ENCODE measurements at regions not wholly inside any gene's neighbourhood (a gene's known extent, or its start where the extent isn't known, plus 50 kb on each side); places are given as distances from the start of the nearest gene placed in this dataset.

DNA sequence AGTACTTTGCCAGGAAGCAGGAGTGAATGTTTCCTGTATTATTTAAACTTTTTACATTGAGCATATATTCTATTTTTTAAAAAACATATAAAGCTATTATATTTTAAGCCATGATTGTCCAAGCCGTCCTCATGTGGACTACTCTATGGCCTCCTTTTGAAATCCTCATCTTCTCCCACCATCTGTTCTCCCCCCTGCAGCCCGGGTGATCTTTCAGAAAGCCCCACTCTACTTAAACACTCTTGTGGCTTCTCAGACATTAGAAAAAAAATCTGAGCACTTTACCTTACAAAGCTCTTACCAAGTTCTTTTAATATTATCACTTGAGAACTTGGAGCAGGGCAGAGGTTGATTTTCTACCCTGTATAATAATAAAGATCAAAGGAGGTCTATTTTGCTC, 95.4 kb downstream of the CAVIN4 start:
- intact Hi-C loops (cut with micrococcal nuclease; ENCODE audit: unreplicated experiment) (no loop called here), in situ Hi-C loops (cut with MboI) (no loop called here)
- no TSS peak for BruUV-seq (replicated peaks)
- no peaks in the 10 kb centered on the region for H3K36me3 ChIP-seq (ENCODE audit: control insufficient read depth in 2 of 2, insufficient read depth in 2 of 2, low read length in 1 of 2)
- H3K4me3 ChIP-seq = no peak overlapping the region
- H3K9ac ChIP-seq (ENCODE audit: control insufficient read depth, insufficient read depth, low read length) = no peak overlapping the region
- no peaks in the 10 kb centered on the region for H3K4me1 ChIP-seq (ENCODE audit: control insufficient read depth, insufficient read depth, low read length)
- TF ChIP-seq CEBPB (IDR thresholded peaks at IDR 0.05; ENCODE audit: borderline replicate concordance in 1 of 2, low read depth in 2 of 2, low read length in 2 of 2) (no peak), MYB (IDR thresholded peaks at IDR 0.05; ENCODE audit: borderline replicate concordance, low read depth, low read length) (no peak), PAX5 (IDR thresholded peaks at IDR 0.05; ENCODE audit: borderline replicate concordance, low read depth, low read length) (no peak)
- H3K79me2 ChIP-seq (ENCODE audit: control insufficient read depth, insufficient read depth, low read length) = no peaks in the 10 kb centered on the region
- H3K27ac ChIP-seq (ENCODE audit: control insufficient read depth, insufficient read depth) = no peak overlapping the region
- ATAC-seq = no peak
- no peak for DNase-seq (ENCODE audit: low read depth, low spot score)
- H3K4me2 ChIP-seq (ENCODE audit: control insufficient read depth, insufficient read depth) = no peak overlapping the region
- no peak overlapping the region for H2AFZ ChIP-seq (ENCODE audit: control insufficient read depth, low read depth, low read length)
- POLR2A ChIA-PET = no interaction called here
- RAD21 ChIA-PET (ENCODE audit: unreplicated experiment) = no interaction called here
- 16% methylated on average over 2 of the region's 2 CpGs for WGBS (ENCODE audit: insufficient coverage, insufficient replicate concordance, low lambda C conversion rate, missing lambda C conversion rate)
- H3K9me3 ChIP-seq (replicated peaks; ENCODE audit: control insufficient read depth, insufficient read depth, low read length) = no peaks in the 10 kb centered on the region
- SMC1A ChIA-PET (ENCODE audit: uncharacterized antibody, unreplicated experiment) = interaction anchor here (0.6 kb wide), 1 partner anchor 194 kb away, joined by 3 read pairs; no protein-coding TSS in a partner anchor
- CTCF ChIA-PET = interaction anchor here (1.1 to 1.6 kb wide), 2 partner anchors 41 to 71 kb away, joined by 3 to 4 read pairs; no protein-coding TSS in a partner anchor
- FAIRE-seq = no peak
- H3K27me3 ChIP-seq (replicated peaks in 1 of 2; ENCODE audit: control insufficient read depth in 2 of 2, insufficient read depth in 2 of 2, low read length in 1 of 2) = no peaks in the 10 kb centered on the region; a peak in 1 of 4 replicates
- no peaks in the 10 kb centered on the region for H4K20me1 ChIP-seq (ENCODE audit: control insufficient read depth, insufficient read depth)

DNA sequence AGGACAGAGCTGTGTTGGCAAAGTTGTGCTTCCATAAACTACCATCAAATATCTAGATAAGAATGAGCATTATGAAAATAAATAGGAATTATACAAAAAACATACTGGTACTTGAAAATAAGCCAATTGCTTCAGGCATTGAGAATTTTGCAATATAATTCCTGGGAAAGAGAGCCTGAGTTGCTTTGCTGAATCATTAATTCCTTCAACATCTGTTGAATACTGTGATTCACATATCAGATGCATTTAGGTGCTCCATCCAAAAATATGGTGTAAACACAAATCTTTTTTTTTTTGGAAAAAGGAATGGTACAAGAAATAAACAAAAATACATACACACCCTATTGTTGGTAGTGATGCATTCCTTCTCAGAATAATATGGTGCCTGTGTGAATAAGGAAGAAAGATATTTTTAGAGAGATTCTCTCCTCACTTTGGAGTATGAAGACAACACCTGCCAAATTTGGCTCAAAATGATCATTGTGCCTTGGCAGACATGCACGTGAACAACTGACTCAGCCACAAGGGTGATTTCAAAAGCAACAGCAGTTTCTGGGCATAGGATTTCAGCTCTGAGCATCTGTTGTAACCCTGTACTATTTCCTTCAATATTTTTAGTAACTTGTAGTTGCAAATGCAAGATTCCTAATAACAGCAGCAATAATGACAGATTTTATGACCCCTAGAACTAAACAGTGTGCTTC, 96.7 kb downstream of the CAVIN4 start:
- no peak for ATAC-seq
- ChIA-PET RAD21 (ENCODE audit: unreplicated experiment) (no interaction called here), POLR2A (no interaction called here), CTCF (interaction anchor here (1.1 to 1.6 kb wide), 2 partner anchors 39 to 73 kb away, joined by 3 to 4 read pairs; no protein-coding TSS in a partner anchor), SMC1A (ENCODE audit: uncharacterized antibody, unreplicated experiment) (interaction anchor here (1.3 kb wide), 1 partner anchor 72 kb away, joined by 3 read pairs; no protein-coding TSS in a partner anchor)
- intact Hi-C loops (cut with micrococcal nuclease; ENCODE audit: unreplicated experiment) = loop anchor here (5.0 kb wide), 1 partner anchor 47 kb away; no protein-coding TSS in a partner anchor
- TF ChIP-seq RUNX3 (IDR thresholded peaks at IDR 0.05; ENCODE audit: low read length) = no peak
- H3K79me2 ChIP-seq (ENCODE audit: control insufficient read depth, insufficient read depth, low read length) = no peaks in the 10 kb centered on the region
- no peak overlapping the region for H3K4me2 ChIP-seq (ENCODE audit: control insufficient read depth, insufficient read depth)
- no peak for FAIRE-seq
- no peak overlapping the region for H3K9ac ChIP-seq (ENCODE audit: control insufficient read depth, insufficient read depth, low read length)
- no peaks in the 10 kb centered on the region; a peak in 1 of 4 replicates for H3K27me3 ChIP-seq (replicated peaks in 1 of 2; ENCODE audit: control insufficient read depth in 2 of 2, insufficient read depth in 2 of 2, low read length in 1 of 2)
- H4K20me1 ChIP-seq (ENCODE audit: control insufficient read depth, insufficient read depth) = no peaks in the 10 kb centered on the region
- no peak overlapping the region for H3K27ac ChIP-seq (ENCODE audit: control insufficient read depth, insufficient read depth)
- BruUV-seq (replicated peaks) = no TSS peak
- in situ Hi-C loops (cut with MboI) = no loop called here
- WGBS (ENCODE audit: insufficient coverage, insufficient replicate concordance, low lambda C conversion rate, missing lambda C conversion rate) = 0% methylated on average over 1 of the region's 1 CpG
- no peak for DNase-seq (ENCODE audit: low read depth, low spot score)
- H3K4me1 ChIP-seq (ENCODE audit: control insufficient read depth, insufficient read depth, low read length) = no peaks in the 10 kb centered on the region
- H3K9me3 ChIP-seq (replicated peaks; ENCODE audit: control insufficient read depth, insufficient read depth, low read length) = no peaks in the 10 kb centered on the region
- no peaks in the 10 kb centered on the region for H3K36me3 ChIP-seq (ENCODE audit: control insufficient read depth in 2 of 2, insufficient read depth in 2 of 2, low read length in 1 of 2)
- no peak overlapping the region for H3K4me3 ChIP-seq
- no peak overlapping the region for H2AFZ ChIP-seq (ENCODE audit: control insufficient read depth, low read depth, low read length)
